GM23248 (cell line): ENCODE measurements at regions not wholly inside any gene's neighbourhood (a gene's known extent, or its start where the extent isn't known, plus 50 kb on each side); places are given as distances from the start of the nearest gene placed in this dataset.

Source experiments
- EZH2 ChIP-seq: fragments of 200-600 bp; sonication (generic); IDR thresholded peaks from 2 replicates; pipeline ENCODE4 v1.6.1; 2018; ENCODE audit warnings: antibody characterized with exemption, mild to moderate bottlenecking; ENCODE audit not compliant: insufficient read depth, poor library complexity, severe bottlenecking
- EZH2phosphoT487 ChIP-seq: fragments of 200-600 bp; sonication (generic); IDR thresholded peaks from 2 replicates; pipeline ENCODE4 v1.6.1; 2018; ENCODE audit warnings: antibody characterized with exemption, moderate library complexity, mild to moderate bottlenecking, low read depth; ENCODE audit not compliant: insufficient read depth

DNA sequence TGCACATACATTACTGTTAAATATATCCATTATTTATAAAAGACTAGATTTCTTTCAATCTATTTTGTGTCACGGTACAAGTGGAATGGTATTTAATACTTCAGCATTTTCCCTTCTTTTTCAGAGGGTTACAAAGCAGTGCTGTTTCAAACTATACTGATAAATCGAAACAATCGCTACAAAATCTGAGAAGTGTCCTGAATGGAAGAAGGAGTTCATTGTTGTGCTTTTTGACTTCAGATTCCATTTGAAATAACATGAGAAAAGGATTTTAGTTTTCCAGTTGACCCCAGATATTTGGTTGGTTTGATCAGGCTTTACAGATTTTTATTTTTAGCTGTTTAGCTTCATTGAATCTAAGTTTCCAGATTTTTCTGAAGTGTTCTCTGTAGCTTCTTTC is 292.1 kb upstream of the ANKRD50 start:
- TF ChIP-seq EZH2phosphoT487 (no peak), EZH2 (no peak)
